Activated CD8-positive, alpha-beta memory T cell treated with anti-CD3 and anti-CD28 coated beads, Interleukin-2, amount 50 U/mL, for 24 hours (primary cell): ENCODE measurements at regions not wholly inside any gene's neighbourhood (a gene's known extent, or its start where the extent isn't known, plus 50 kb on each side); places are given as distances from the start of the nearest gene placed in this dataset.

Experiments
- DNase-seq: peaks from one replicate; pipeline ENCODE4 v3.0.0-alpha.2; 2020; ENCODE audit errors: extremely low read depth

DNA sequence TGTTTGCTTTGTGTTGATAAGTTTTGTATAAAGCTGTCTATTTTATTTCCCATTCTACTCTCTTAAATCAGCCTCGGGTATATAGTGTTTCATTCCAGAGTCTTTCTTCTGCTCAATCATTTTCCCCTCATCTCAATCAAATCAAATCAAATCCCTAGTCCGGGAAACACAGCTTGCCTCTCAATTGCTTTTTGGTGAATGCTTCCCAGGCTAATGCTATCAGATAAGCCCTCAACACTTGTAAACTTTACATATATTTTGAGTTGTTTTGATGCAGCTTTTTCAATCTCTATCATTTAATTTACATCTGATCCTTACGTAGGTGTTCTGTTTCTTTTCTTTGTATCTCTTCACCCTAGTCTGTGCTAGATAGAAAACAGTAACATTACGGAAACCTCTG is 416.7 kb upstream of the PDE3A start:
- DNase-seq, result no peak

DNA sequence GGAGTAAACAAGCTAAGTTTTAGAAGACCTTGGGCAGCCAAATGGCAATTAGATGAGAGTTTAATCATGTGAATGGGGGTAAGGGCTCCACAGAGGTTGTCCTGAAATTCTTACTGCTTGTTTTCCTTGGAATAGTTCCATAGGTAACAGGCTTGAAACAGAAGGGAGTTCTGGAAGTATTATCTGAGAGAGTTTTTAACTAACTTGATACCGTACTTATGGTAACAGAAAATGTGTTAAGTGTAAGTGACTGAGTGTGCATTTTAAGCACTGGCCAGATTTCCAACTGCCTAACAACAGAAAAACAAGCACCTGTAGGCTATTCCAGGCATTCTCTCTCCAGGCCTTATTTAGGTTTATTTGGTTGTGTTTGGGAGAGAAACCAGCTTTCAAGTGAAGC is 414.6 kb upstream of the PDE3A start:
- no peak for DNase-seq

DNA sequence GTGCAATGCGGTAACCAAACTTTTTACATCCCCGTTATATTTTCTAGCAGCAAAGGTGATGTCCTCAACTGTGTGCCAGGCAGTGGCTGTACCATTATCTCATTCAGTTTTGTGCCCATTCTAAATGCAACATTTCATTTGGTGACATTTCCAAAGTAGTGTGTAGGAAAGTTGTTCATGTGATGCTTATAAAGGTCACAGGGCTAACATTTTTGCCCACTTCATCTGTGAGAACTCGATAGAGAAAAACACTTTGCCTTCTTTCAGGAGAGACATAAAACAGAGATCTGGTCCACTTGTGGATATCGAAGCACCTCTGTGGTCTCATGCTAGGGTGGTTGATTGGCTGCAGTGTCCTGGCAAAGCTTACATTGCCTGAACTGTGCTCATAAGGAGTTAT is 414.2 kb upstream of the PDE3A start:
- DNase-seq, result no peak

DNA sequence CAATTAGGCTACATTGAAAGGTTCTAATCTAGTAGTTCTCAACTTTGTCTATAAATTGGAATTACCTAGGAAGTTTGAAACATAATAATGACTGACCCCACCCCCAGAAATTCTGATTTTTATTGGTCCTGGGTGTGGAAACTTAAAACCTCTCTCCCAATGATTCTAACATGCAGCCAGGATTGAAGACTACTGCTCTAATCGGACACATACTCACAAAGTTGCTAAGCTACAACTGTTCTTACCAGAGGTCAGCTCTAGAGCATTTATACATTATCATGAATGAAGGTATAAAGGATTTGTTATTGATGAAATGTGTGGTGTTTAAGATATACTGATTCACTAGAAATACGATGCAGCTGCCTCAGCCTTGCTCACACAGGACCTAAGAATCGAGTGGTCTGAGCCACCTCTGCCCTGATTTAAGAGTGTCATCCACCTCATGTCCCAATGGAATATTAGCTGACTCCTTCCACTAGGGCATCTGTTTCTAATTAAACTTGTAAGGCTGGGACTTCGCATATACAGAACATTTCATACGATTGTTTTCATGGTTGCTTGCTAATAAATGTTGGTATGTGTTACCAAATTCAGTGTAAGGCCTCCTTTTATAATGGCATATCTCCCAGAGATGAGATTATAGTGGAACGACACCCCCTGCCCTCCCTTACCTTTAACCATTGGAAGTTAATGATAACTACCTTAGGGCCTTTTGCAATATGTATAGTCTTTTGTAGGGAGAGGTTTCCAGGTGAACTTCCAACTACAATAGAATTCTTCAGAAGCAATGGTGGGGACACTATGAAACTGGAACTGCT is 410.8 kb upstream of the PDE3A start:
- DNase-seq, result no peak

DNA sequence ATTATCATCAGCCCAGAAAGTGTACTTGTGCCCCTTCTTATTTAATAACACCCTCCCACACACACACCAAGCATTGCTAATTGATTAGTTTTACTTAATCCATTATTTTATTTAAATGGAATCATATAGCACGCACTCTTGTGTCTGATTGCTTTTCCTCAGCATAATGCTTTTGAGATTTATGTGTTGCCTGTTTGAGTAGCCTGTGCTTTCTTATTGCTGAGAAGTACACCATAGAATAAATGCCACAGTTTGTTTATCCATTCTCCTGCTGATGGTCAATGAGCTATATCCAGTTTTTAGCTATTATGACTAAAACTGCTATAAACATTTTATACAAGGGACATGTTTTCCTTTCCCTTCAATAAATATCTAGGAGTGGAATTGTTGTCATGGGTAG is 409.9 kb upstream of the PDE3A start:
- no peak for DNase-seq

DNA sequence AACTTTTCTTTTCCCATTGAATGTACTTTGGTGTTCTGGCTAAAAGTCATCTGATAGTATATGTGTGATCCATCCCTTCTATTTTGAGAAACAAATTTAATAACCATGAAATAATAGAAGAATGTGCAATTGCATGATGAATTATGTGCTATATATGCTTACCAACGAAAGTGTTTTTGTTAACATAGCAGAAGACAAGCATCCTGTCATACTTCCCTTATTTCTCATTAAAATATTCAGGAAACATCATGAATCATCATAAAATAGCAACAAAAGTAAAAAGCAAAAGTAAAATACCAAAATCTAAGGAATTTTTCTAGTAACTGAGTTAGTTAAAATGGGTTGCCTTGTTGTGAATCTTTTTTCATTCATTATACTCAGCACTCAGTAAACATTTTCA is 409.0 kb upstream of the PDE3A start:
- no peak for DNase-seq

DNA sequence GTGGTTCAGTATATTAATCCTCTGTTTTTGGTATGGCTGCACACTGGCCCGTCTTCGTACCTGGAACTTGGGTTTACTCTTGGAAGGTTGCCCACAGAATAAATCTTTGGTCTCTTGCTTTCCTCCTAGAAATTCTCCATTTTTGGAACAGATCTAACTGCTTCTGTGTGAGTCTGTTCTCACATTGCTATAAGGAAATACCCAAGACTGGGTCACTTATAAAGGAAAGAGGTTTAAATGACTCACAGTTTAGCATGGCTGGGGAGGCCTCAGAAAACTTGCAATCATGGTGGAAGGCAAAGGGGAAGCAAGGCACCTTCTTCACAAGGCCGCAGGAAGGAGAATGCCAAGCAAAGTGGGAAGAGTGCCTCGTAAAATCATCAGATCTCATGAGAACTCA is 407.8 kb upstream of the PDE3A start:
- DNase-seq, result no peak

DNA sequence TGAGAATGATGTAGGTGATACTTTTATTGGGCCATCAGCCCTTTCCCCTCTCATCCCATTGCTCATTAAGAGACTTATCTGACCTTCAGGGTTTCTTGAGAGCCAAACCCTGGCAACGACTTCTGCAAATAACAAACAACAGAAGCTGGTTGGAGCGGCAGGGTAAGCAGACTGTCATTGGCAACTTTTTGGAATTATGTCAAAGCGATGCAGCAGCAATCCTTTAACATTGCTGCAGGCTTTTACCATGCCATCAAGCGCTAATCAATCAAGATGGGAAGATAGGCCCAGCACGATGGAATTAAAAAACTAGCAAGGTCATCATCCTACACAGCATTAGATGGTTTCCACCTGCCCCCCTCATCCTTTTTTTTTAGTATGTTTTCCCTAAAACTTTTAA is 406.1 kb upstream of the PDE3A start:
- no peak for DNase-seq

DNA sequence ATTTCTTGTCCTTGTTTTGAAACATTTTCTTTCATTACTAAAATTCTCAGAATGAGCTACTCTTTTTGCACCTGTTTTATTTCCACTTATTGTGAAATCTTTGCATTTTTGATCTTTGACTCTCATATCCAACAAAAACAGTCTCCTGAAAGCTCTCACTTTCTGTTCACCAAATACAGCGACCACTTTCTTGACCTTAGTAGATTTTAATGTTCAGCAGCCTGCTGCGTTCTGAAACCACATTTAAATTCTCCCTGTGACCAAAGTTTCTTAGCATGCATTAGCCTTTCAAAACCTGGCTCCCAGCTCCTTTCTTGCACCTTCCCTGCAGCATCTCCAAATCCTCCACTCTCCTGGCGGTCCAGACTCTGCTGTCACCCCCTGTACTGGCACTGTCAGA is 404.4 kb upstream of the PDE3A start:
- no peak for DNase-seq

DNA sequence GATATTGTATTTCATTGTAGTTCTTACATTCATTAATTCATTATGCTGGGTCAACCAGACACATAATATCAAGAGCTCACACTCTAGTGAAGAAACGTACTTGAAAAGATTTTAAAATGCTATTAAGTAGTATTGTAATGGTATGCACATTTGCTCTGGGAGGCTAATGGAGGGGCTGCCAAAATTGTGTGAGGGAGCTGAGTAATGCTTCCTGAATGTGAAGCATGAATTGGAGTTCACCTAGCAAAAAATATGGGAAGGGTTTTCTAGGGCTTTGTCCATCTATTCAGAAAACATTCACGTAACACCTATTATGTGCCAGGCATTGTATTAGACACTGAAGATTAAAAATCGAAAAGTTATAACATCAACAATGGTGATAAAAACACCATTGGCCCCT is 403.8 kb upstream of the PDE3A start:
- no peak for DNase-seq

DNA sequence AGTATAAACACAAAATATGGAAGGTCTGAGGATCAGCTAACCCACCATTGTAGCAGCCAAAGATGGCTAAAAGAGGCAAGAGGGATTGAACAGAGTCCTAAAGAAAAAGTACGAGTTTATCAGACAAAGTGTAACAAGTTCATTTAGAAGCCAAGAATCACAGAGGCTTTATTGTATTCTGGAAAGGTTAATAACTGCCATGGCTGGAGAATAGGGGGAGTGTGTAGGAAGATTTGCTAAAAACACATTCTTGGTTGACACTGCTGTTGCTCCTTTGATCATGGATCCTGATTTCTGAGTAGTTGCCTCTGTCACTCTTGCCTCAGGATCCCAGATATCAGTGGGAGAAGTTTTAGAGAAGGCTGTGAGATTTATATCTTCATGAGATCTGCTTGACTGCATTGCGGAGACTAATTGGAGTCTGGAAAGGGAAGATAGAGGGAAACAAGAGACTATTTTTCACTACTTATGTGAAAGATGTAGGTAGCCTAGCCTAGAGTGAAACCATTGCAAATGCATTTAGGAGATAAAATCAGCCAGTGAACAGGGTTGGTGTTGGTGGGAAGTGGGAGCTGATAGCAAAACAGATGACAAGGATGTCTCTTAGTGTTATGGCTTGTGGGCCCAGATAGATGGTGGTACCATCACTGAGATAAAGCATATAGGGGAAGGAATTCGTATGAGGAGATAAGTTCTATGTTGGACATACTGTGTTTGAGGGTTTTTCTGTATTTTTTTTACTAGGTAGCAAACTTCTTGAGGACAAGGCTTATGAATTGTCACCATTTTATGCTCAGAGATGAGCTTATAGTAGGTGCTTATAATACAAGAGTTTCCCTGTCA is 402.9 kb upstream of the PDE3A start:
- no peak for DNase-seq

DNA sequence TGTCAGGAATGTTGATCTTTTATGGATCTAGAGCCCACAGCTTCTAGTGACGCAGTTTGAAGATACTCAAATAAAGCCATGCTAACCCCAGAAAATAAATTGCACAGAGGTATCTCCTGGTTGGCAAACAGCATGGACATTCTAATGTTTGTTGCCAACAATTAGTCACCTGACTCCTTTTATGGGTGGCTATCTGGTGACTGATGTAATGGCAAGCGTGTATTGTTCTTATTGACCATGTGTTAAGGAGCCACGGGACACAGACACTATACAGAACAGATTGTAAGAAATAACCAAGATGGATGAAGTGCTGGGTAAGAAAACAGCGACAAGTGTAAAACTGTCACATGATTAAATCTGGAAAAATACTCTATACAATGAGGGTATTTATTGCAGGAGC is 401.3 kb upstream of the PDE3A start:
- DNase-seq, result no peak

DNA sequence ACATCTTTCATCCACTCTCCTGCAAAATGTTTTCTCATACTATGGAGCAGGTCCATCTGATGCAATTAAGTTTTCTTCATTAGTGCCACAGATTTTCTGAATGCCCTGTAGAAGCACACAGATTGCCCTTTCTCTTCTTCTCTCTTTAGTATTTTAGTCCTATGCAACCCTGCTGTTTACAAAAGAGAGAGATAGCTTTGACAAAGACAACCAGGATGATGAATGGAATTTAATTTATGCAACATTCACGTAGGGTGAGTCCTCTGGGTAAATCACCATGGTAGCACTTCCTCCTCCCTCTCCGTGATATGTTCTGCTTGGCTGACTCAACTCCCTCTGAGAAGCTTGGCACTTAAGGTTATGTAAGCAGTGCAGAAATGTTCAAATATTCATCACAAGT is 400.9 kb upstream of the PDE3A start:
- no peak for DNase-seq

DNA sequence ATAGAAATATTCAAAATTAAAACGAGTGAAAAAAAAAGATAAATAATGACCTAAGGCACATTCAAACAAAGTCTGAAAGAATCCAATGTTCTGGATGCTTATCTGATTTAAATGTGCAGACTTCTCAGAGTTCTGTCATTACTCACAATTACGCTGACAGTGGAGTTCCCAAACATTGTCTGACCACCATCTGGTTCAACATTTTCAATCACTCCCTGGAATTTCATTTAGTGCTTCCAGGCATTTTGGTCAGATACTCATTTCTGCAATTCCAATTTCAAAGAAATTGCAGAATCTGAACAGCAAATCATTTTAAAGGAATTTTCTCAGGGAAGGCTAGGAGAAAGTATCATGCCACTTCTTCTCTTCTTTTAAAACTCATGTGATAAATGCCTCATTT is 398.2 kb upstream of the PDE3A start:
- DNase-seq, result no peak

DNA sequence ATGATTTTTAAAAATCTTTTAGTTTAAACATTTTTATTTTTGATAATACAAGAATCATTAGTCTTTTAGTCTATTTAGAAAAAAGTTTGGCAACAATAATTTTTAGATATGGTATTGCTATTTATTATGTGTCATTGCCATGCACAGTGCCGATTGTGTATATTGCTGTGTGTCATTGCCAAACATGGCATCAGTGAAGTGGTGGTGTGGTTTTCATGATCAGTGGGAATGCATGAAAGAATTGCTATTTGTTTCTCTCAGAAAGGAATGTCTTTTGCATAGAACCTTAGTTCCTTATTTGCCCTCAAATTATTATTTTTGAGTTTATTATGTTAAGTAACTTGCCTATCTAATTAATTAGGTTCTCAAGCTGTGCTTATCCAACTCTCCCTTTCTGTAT is 397.5 kb upstream of the PDE3A start:
- DNase-seq, result no peak

DNA sequence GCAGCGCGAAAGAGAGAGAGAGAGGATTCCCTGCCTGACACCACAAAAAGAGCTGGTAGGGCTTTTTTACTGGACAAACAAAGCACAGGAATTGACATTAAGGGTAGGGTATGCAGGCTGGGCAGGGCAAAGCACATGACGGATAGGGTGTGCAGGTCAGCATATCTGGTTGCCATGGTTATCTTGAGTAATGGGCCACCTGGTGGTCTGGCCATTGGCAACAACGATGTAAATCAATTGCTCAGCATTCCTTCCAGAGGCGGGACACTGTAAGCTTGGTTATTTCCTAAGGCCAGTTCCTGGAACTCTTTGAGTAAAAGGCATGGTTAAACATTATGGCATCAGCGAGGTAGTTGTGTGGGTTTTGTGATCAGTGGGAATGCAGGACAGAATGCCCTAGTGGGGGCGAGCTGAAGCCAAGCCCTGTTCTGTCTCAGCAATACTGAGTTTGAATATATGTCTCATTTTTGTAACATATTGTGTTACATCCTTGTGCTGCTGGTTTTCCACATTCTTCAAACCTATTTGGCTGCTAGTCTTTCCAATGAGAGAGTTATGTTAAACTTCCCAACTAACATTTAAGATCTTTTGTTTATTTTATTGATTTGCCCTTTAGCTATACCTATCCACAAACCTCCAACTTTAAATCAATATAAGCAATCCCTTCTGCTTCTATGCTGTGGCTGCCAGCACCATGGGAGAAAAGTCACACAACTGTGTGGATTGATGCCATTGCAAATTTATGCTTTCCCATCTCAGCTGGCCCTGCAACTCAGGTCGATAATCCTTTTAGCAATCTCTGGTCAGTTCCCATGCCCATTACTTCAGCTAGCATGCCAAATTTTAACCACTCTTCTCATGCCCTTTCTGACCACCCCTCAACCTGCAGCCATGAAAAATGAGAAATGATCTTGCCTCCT is 396.7 kb upstream of the PDE3A start:
- no peak for DNase-seq

DNA sequence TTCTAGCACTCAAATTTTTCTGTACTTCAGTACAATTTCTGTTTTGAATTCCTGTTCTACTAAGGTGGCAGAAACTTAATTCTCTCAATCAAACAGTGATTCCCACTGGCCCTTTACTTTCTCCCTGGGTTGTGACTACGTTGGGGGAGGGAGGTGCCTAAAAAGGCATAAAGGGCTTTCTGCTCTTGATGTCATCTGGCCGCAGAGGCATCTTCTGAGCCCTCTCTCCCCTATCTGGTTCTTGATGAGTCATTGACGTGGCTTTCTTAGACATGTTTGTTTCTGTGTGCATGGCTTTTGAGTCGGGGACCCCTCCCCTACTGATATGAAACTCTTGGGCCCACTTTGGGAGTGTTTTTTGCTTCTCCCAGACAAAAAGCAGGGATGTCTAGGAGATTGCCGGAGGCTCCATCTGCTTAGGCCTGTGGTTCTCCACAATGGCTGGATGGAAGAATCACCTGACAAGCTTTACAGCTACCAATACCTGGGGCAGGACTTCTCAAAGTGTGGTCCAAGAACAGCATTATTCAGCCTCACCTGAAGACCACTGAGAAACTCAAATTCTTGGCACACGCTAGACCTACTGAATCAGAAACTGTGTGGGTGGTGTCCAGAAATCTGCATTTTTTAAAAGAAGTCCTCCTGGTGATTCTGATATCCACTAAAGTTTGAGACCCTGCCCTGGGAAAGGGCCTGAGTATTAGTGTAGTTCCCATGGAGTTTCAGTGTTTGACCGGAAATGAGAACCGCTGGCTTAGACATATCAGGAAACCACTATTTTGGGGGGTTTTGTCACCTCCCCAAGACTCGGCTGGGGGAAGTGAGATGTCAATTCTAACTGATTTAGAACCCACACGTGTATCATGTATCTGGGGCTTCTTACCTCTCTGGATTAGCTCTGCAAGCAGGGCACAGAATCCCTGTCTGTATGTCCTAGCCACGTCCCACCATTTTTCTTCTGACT is 395.7 kb upstream of the PDE3A start:
- no peak for DNase-seq

DNA sequence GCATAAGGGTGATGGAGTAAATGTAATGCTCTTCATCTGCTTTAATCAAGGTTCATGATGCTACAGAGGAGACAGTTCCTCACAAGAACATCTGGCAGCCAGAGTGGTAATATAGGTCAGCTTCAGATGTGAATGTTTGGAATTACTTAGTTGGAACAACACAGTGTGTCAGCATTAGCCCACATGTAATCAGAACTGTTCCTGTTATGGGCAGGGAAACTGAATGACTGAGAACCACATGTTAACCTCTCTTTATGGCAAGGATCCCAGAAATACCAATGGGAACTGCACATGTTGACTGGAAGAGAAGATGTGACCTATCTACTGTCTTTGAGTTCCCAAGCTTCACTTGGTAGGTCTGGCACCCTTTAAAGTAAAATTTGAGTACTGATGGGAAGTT is 390.1 kb upstream of the PDE3A start:
- DNase-seq, result no peak

DNA sequence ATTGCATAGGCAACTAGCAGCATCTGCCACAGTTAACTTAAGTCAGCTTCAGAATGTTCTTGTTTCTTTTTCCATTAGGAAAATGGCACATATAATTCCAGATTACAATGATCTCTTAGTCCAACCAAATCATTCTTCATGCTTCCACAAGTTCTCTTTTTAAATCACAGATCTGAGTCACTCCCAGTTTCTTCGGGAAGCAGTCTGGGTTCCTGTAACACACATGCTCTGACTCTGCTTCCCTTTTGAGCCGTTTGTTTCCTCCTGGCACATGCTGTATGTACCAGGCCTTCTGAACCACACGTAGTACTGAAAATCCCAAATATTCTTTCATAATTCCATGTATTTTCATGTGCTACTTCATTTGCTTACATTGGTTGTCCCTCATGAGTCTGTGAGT is 388.8 kb upstream of the PDE3A start:
- DNase-seq, result no peak

DNA sequence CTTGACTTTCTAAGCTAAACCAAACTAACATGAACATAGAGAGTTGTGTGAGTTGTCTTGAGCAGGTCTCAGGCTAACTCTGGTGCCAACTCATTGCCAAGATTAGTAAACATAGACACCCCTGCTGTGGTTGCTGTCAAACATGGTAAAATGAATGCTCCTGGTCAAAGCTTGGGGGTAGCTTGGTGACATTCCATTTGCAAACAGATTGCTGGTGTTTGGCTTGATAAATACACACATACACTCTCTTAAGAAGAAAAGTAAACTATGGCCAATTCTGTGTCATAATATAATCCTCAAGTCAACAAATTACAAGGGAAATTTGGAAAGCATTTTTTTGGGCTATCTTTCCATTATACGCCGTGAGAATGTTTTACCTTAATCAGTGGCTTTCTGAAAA is 386.4 kb upstream of the PDE3A start:
- DNase-seq, result no peak

DNA sequence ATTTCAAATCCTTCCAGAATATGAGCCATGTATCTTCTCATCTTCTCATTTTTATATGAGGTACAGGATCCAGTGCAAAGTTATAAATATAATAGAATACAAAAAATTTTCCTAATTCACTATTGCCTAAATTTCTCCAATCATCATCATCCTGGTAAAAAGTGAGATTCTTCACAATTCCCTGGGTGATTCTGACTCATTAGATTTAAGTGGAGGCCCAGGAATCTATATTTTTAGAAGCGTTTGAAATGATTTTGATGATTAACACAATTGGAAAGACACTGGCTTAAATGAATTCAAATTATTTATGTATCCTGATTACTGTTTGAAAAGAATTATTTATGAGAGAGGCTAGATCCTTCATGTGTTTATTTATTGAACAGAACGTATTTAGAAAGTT is 380.3 kb upstream of the PDE3A start:
- DNase-seq, result no peak
